Mesenteric fat pad (tissue), 1 donor: ENCODE measurements at regions not wholly inside any gene's neighbourhood (a gene's known extent, or its start where the extent isn't known, plus 50 kb on each side); places are given as distances from the start of the nearest gene placed in this dataset.

Experiments used
- DNase-seq: peaks from one replicate; pipeline ENCODE4 v3.0.0-alpha.2; 2020; ENCODE audit warnings: low spot score
- donor health status: DM: yes; HTN: yes; CAD: no.

DNA sequence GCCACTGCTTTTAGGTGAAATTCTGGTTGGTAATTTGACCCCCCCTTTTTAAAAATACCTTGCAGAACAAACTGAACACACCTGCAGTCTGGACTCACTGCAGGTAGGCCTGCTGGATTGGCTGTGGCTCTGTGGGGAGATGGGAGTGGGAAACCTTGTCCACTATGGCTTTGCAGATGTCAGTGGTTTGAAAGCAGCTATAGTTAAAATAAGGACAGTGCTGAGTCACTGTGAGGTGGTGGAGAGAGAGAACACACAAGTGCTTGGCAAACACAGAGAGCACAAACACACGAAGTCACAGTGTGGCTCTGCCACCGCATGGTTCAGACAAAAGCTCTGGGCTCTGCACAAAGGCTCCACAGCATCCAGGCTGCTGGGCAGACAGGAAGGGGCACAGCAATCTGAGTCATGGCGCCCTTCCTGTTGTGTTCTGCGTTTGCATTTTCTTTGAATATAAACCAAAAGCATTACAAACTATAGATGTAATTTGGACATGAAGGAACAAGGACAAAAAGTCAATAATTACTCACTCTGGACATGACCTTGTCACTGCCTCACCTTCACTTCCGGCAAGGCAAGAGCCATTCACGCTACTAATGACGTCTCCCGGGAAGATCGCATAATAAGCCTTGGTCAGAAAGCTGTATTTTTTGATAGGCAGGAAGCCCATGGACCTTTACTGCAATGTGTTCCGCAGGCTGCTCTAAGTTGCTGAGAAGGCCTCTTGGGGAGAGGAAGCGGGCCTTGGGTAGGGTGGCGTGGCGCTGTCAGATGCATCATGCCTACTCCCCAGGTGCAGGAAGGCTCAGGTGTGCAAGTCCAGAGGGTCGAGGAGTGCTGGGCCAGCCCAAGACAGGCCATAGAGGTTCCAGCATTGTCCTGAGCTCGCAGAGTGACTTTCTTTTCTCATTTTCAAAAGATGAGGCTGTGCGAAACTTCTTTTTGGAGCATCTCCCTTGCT lies 60.1 kb upstream of the MED9 start:
- peak; percentile 83 for DNase-seq

DNA sequence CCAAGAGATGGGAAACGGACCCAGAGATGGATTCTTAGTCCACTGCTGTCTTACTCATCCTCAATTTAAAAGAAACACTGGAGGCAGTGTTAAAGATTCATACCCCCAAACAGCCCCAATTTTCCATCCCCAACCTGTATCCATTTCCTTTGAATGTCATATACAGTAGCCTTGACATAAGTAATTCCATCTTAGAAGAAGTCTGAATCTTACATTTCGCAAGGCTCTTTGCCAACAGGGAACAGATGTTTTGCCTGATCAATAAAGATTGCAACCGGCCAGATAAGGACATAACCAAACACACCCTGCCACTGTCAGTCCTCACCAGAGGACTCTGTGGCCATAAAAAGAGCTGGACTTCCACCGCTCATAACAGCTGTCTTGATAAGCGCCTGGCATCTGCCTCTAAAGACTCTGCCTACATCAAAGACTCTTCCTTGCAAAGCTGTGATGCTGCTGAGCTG lies 59.0 kb upstream of the MED9 start:
- no peak for DNase-seq

DNA sequence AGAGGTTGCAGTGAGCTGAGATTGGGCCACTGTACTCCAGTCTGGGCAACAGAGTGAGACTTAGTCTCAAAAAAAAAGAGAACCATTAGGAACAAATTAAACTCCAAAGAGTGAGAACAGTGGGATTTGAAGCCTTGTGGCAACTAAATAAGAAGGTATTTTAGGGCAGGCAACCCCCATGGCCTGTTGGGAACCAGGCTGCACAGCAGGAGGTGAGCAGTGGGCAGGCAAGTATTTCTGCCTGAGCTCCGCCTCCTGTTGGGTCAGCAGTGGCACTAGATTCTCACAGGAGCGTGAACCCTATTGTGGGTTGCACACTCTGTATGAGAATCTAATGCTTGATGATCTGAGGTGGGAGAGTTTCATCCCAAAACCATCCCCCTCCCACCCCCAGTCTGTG lies 57.6 kb upstream of the MED9 start:
- DNase-seq: no peak

DNA sequence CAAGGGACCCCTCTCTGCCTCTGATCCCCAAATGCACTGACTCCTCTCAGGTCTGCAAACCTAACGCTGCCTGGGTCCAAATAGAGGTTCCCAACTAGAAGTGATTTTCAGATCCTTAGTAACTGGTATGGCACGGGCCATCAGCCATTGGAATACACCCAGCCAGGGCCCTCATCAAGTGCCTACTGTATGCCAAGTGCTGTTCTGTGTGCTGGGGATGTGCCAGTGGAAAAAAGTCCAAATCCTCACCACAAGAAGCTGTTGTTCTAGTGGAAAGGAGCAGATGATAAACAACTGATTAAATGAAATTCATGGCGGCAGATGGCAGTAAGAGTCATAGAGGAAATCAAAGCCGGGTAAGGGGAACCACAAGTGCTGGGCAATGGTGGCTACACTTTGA lies 57.2 kb upstream of the MED9 start:
- DNase-seq: no peak

DNA sequence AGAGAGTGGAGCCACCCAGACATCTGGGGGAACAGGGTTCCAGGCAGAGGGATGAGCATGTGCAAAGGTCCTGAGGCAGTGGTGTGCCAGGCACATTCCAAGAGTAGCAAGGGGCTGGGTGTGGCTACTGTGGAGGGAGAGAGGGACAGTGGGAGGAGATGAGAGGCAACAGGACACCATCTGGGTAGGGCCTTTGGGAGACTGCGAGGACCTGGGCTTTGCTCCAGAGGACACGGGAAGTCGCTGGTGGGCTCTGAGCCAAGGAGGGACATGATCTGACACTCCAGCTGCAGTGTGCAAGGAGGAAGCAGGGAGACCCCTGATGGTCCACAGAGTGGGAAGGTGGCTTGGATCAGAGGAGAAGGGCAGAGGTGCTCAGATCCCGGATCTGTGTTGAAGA lies 56.7 kb upstream of the MED9 start:
- DNase-seq: peak; percentile 53

DNA sequence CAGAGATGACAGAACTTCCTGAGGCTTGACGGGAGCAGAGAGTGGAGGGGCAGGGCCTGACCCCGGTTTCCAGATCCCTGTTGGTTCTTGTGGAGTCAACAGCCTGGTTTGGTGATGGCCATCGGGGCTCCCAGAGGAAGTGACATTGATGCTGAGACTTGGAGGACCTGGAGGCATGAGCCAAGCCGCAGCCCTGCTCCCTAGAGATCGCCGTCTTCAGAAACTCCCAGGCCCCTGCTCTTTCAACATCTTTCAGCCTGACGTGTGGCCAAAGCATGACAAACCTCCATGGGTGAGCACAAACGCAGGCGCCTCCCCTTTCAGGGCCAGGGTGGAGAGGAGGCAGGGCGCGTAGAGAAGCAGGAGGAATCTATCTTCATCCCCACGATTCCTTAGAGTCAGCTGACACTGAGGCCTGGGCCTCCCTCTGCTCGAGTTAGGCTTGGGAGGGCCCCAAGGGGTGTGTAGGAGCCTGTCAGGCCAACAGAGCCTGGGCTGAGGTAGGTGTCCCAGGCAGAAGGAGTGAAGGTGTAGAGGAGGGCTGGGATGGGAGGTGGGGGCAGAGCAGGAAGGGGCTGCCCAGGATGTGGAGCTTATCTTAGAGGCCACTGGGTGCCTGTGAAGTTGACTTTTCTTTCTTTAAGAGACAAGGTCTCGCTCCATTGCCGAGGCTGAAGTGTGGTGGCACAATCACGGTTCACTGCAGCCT lies 56.1 kb upstream of the MED9 start:
- DNase-seq: peak; percentile 90

DNA sequence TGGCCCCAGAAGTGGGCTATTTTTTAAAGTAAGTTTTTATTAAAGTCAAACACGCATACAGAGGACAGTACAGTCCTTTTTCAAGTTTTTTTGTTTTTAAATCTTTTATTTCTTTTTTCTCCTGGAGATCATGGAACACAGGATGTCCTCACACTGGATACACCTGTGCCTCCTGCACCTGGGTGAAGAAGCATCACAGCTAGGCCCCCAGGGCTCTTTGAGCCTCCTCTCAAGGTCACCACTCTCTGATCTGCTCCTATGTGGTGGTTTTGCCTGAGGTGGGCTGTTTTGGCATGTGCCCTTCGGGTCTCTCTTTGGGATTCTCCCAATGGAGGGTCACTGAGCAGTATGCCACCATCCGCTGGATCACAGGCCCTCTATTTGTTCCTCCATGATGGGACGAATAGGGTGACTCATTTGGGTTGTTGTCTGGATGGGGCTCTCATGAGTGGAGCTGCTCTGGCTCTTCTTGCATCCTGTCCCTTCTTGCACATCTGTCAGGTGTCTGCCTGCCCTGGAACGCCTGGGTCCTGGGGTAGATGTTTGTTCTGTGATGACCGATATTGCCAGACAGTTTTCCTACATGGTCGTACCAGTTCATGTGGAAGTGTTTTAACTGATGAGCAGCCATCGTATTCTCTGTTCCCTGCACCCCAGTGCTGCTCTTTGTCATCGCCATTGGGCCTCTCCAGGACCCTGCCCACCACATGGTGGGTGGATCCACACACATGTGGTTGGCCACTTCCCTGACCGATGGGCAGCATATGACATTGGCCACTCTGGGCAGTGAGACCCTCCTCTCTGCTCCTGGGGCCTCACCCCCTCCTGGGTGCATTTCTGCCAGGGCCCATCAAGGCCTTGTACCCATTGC lies 55.2 kb upstream of the MED9 start:
- DNase-seq: peak; percentile 41

DNA sequence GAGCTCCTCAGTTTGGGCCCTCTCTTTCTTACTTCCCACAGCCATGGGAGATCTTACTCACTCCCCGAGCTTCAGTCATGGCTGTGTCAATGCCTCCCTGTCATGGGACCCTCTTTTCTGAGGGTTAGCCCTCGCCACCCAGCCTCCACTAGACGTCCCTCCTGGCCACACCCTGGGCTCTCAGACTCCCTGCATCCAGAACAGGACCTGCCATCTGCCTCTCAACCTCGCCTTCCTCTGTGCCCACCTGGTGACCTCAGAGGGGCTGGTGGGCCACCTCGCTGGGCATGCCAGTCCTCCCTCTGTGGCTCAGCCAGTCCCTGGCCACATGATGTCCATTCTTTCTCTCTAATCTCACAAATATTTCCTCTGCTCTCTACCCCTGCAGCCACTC lies 54.6 kb upstream of the MED9 start:
- DNase-seq: peak; percentile 55

DNA sequence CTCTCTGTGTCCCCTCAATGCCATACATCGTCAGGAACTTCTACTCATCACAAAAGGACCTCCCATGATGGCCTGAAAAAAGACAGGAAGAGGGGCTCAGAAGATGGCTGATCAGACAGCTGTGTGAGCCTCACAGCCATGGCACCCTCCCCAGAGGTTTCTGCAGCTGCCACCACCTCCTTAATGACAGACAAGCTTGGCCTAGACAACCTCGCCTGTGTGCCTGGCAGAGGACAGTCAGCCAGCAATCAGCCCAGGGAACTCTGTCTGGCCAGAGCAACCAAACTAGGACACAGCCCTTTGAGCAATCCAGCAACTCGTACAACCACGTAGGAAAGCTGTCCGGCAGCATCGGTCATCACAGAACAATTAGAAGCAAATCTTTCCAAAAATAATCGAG lies 54.2 kb upstream of the MED9 start:
- no peak for DNase-seq

DNA sequence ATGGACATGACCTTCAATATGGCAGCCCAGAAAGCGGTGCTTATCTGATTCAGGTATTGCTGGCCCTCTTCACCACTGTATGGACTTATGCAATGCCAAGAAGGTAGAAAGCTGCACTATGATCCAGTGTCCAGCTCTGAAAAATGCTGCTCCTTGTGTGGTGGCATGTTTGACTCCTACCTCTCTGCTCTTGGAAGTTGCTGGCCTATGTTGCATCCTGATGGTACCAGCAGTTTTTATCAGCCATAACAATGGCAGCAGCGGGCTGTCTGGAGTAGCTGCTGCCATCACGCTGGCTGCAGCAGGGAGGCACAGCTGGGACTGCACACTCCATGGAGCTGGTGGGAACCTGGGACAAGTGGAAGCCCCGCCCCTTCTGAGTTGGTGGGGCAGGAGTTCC lies 53.1 kb upstream of the MED9 start:
- DNase-seq: no peak

DNA sequence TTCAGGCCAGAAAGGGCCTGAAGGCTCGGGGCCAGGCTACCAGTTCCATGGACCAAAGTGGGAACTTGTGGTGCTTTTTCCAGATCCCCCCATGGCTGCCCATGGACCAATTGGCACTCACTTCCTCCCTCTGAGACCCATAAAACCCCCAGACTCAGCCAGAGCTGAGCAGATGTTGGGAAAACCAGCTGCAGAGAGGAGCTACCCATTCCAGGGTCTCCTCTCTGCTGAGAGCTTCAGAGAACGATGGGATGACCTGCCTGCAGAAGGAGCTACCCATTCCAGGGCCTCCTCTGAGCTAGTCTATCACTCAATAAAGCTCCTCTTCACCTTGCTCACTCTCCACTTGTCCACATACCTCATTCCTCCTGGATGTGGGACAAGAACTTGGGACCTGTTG lies 52.2 kb upstream of the MED9 start:
- no peak for DNase-seq

DNA sequence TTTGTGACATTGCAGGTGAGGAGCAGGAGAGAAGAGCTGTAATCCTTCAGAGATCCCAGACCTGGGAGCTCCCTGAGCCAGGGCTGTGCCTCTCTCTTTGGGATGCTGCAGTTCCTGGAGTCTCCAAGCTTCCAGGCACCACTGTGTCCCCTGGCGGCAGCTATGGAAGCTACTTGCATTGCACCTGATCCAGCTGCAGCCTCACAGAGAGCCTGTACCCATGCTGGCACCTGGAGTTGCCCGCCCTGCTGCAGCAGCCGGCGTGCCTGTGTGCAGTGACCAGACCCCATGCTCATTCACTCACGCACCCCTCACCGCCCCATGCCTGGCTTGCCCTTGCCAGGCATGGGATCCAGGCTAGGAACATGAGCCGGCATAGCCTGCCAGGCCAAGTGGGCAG lies 51.8 kb upstream of the MED9 start:
- peak; percentile 81 for DNase-seq

DNA sequence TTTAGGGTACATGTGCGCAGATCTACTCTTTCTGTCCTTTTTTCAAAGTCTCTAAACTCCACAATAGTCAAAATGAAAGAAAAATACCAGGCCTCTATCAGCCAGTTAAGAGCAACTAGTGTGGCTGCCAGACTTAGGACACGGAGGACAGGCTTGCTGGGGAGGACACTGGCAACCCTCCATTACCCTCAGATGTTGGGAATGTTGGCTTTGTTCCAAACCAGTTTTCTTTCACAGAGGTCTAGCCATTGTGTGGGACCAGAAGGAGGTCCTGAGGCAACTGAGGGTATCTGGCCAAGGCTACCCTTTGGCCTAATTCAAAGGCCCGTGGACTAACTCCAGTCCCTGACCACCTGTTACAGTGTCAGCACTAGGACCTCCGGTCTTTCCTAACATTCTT lies 51.2 kb upstream of the MED9 start:
- DNase-seq: no peak

DNA sequence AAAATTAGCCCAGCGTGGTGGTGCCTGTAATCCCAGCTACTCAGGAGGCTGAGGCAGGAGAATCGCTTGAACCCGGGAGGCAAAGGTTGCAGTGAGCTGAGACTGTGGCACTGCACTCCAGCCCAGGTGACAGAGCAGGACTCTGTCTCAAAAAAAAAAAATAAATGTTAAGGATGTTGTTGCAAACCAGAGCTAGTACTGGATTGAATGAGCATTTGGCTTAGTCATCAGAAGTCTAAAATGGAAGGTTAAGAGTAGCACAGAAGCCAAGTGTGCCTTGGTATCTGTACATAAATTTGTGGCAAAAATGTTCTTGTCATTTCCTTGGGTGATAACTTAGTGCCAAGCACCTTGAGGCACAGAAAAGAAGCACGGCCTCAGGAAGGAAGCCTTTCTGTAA lies 50.6 kb upstream of the MED9 start:
- no peak for DNase-seq
